ENCODE measurements at regions not wholly inside any gene's neighbourhood (a gene's known extent, or its start where the extent isn't known, plus 50 kb on each side); places are given as distances from the start of the nearest gene placed in this dataset.
A peak's percentile ranks its signal among the peaks of the same experiment; 100 is the strongest.

DNA sequence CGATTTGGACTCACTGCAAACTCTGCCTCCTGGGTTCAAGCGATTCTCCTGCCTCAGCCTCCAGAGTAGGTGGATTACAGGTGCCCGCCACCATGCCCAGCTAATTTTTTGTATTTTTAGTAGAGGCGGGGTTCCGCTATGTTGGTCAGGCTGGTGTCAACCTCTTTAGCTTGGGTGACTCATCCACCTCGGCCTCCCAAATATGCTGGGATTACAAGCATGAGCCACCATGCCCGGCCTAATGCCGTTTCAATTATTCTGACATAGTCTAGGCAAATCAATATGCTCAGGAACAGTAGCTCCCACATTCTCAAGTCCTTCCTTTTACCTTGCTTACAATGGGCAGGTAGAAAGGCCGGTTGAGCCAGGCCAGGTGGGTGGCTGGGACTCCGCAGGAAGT is 82.0 kb upstream of the EEA1 start:
- TF ChIP-seq, protein P1, sequence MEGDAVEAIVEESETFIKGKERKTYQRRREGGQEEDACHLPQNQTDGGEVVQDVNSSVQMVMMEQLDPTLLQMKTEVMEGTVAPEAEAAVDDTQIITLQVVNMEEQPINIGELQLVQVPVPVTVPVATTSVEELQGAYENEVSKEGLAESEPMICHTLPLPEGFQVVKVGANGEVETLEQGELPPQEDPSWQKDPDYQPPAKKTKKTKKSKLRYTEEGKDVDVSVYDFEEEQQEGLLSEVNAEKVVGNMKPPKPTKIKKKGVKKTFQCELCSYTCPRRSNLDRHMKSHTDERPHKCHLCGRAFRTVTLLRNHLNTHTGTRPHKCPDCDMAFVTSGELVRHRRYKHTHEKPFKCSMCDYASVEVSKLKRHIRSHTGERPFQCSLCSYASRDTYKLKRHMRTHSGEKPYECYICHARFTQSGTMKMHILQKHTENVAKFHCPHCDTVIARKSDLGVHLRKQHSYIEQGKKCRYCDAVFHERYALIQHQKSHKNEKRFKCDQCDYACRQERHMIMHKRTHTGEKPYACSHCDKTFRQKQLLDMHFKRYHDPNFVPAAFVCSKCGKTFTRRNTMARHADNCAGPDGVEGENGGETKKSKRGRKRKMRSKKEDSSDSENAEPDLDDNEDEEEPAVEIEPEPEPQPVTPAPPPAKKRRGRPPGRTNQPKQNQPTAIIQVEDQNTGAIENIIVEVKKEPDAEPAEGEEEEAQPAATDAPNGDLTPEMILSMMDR (IDR thresholded peaks at IDR 0.05), result no peak
- intact Hi-C loops (cut with DNase I), result no loop called here

DNA sequence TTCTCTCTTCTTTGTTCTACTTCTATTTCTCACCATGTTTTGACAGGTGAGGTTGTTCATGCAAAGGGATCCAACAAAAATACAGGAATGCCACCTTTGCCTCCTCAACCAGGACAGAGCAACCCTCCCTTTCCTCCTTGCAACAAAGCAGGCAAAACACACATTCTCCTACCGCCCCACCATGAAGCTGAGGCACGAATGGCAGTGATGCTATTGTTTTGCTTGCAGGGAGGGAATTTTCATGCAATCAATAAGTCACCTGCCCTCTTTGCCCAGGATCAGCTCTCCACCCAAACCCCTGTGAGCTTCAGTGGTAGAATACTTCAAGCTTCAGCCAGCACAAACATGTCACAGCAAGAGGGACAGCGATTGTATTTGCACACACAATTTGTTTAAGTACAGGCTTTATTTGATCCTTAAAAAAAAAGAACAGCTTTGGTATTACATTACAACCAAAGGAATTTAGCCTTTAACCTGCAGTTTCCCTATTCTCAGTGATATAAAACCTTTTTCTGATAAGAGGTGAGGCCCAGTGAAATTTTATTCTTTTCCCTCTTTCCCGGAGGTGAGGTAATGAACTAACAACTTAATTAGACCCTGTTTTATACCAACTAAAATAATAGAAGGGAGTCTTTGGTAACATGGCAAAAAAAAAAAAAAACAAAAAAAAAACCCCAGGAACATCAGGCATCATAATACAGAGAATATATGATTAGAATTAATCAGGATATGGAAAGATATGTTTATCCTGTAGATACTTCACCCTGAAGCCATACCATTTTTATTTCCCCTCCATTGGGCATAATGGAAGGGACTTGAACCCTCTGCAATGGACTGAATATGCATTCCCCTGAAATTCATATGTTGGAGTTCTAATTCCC is 87.0 kb upstream of the EEA1 start:
- no peaks in the 10 kb centered on the region for H3K9me3 ChIP-seq
- H3K4me3 ChIP-seq, result no peak overlapping the region
- TF ChIP-seq, protein P1 (IDR thresholded peaks at IDR 0.05), result no peak
- H3K27me3 ChIP-seq, result no peaks in the 10 kb centered on the region
- intact Hi-C loops (cut with DNase I), result no loop called here
- H3K27ac ChIP-seq, result peak overlapping the region; percentile 68
- H3K4me1 ChIP-seq, result peaks cover 2% of the 10 kb centered on the region
- H3K9ac ChIP-seq (ENCODE audit: low read depth in 2 of 2, low read length in 2 of 2), result peak overlapping the region in 1 of 2 donors; percentile 53
- H3K36me3 ChIP-seq, result no peaks in the 10 kb centered on the region
- DNase-seq, result peak; percentile 54

More for the DNA sequence above, 82.0 kb upstream of the EEA1 start:
- Histone ChIP-seq H3K36me3 (no peaks in the 10 kb centered on the region), H3K9me3 (no peaks in the 10 kb centered on the region), H3K27me3 (no peaks in the 10 kb centered on the region), H3K9ac (ENCODE audit: low read depth in 2 of 2, low read length in 2 of 2) (no peak overlapping the region), H3K4me1 (no peaks in the 10 kb centered on the region), H3K4me3 (no peak overlapping the region), H3K27ac (no peak overlapping the region)
- DNase-seq, result no peak

- peak overlapping the region; percentile 68 for H3K27ac ChIP-seq
- peaks cover 4% of the 10 kb centered on the region for H3K4me1 ChIP-seq
- DNase-seq, result no peak
- intact Hi-C loops (cut with DNase I), result no loop called here
- H3K4me3 ChIP-seq, result no peak overlapping the region
- H3K9ac ChIP-seq (ENCODE audit: low read depth in 2 of 2, low read length in 2 of 2), result no peak overlapping the region
- no peaks in the 10 kb centered on the region for H3K36me3 ChIP-seq
- no peaks in the 10 kb centered on the region for H3K27me3 ChIP-seq
- H3K9me3 ChIP-seq, result no peaks in the 10 kb centered on the region
- TF ChIP-seq, protein P1 (IDR thresholded peaks at IDR 0.05), result no peak
Measured at GRCh38 chr12:93016752-93017350, 87.8 kb upstream of the EEA1 start.

GRCh38 chr12:93018610-93019009 is 89.5 kb upstream of the EEA1 start:
- peaks cover 4% of the 10 kb centered on the region for H3K4me1 ChIP-seq
- peak overlapping the region; percentile 87 for H3K27ac ChIP-seq

DNA sequence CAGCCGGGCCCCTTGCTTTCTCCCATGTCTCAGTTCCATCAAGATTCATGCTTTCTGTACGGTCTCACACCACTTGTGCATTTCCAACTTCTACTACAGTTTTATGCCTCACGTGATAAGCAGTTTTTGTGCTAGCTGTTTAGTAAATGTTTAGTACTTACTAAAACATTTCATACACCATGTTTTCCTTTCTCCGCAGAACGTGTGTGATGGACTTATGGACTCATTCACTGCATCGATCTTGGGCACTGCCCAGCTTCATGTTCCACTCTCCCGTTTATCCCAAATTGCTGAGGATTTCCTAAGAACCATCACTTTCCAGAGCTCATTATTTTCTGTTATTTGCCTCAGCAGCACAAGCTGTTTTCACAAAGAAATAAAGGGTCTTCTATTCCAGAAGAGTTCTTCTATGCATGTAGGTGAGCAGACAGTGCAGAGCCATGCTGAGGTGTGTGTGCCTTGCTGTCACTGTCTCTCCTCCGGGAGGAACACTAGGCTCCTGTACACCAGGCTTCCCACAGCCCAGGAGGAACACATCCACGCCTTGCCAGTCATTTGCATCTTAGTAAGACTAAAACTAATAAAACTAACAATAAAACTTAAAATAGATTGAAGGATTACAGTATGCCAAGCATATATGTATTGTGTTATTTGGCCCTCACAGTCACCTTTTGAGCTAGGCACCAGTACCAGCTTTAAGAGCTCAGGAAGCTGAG is 90.3 kb upstream of the EEA1 start:
- TF ChIP-seq, protein P1 (IDR thresholded peaks at IDR 0.05), result no peak
- Histone ChIP-seq H3K27ac (peak overlapping the region; percentile 87), H3K36me3 (no peaks in the 10 kb centered on the region), H3K27me3 (no peaks in the 10 kb centered on the region), H3K9ac (ENCODE audit: low read depth in 2 of 2, low read length in 2 of 2) (peak overlapping the region in 1 of 2 donors; percentile 44), H3K4me3 (no peak overlapping the region), H3K9me3 (no peaks in the 10 kb centered on the region), H3K4me1 (peaks cover 4% of the 10 kb centered on the region)
- DNase-seq, result no peak
- intact Hi-C loops (cut with DNase I), result no loop called here

More at GRCh38 chr12:93018610-93019009, 89.5 kb upstream of the EEA1 start:
- Histone ChIP-seq H3K27me3 (no peaks in the 10 kb centered on the region), H3K9ac (ENCODE audit: low read depth in 2 of 2, low read length in 2 of 2) (peak overlapping the region in 1 of 2 donors; percentile 44), H3K4me3 (no peak overlapping the region), H3K36me3 (no peaks in the 10 kb centered on the region), H3K9me3 (no peaks in the 10 kb centered on the region)
- intact Hi-C loops (cut with DNase I), result no loop called here
- TF ChIP-seq, protein P1 (IDR thresholded peaks at IDR 0.05), result no peak
- peak; percentile 47 for DNase-seq
